Breast epithelium (tissue), 4 donors: ENCODE measurements at regions not wholly inside any gene's neighbourhood (a gene's known extent, or its start where the extent isn't known, plus 50 kb on each side); places are given as distances from the start of the nearest gene placed in this dataset.

Experiments
- DNase-seq, 2 donors: peaks; one replicate each; pipeline ENCODE4 v3.0.0-alpha.2; 2019; ENCODE audit warnings: low spot score in 2 of 2
- H3K27ac ChIP-seq, 2 donors: fragments of 200-600 bp; sonication (generic) in 1 of 2; one replicate each; pipeline ENCODE4 v1.5.1; 2016 to 2019; ENCODE audit warnings: mild to moderate bottlenecking in 1 of 2
- H3K27me3 ChIP-seq, 2 donors: fragments of 200-600 bp; sonication (generic) in 1 of 2; one replicate each; pipeline versions ENCODE4 v1.5.1 to v1.6.0; 2017 to 2019; ENCODE audit warnings: control low read depth in 1 of 2, mild to moderate bottlenecking in 1 of 2
- H3K36me3 ChIP-seq: fragments of 200-600 bp; one replicate; pipeline ENCODE4 v1.5.1; 2019
- H3K4me1 ChIP-seq, 2 donors: fragments of 200-600 bp; sonication (generic); one replicate each; pipeline ENCODE4 v1.5.1; 2016 to 2019; ENCODE audit warnings: control low read depth in 1 of 2
- H3K4me3 ChIP-seq, 3 donors: fragments of 200-600 bp; sonication (generic); 1 replicate in 2 of 3; 2 replicates in 1 of 3; pipeline ENCODE4 v1.5.1; 2016 to 2019; ENCODE audit warnings: mild to moderate bottlenecking in 3 of 3, moderate library complexity in 2 of 3
- H3K9me3 ChIP-seq, 2 donors: fragments of 200-600 bp; sonication (generic) in 1 of 2; one replicate each; pipeline ENCODE4 v1.5.1; 2016 to 2019; ENCODE audit warnings: control low read depth in 1 of 2
- CTCF ChIP-seq, 3 donors: fragments of 450-650 bp; IDR thresholded peaks; one replicate each; pipeline ENCODE4 v1.5.1; 2016 to 2017; ENCODE audit warnings: antibody characterized with exemption in 3 of 3, mild to moderate bottlenecking in 3 of 3, moderate library complexity in 3 of 3
- POLR2A ChIP-seq: fragments of 450-650 bp; IDR thresholded peaks from one replicate; pipeline ENCODE4 v1.6.1; 2016; ENCODE audit warnings: antibody characterized with exemption, mild to moderate bottlenecking, moderate library complexity
- POLR2AphosphoS5 ChIP-seq, 3 donors: sonication (generic); formaldehyde crosslinking; IDR thresholded peaks; one replicate each; pipeline ENCODE4 v1.6.1; 2017; ENCODE audit warnings: antibody characterized with exemption in 3 of 3
- intact Hi-C: fragments of 100-400 bp; cut with DNase I; formaldehyde crosslinking; loops from one replicate; pipeline ENCODE4 v1.15.1; 2023; ENCODE audit warnings: low total_unique reads

GRCh38 chr2:75865083-75865482 is 154.4 kb upstream of the GCFC2 start:
- H3K4me3 ChIP-seq, result no peak overlapping the region
- H3K27ac ChIP-seq, result no peak overlapping the region
- TF ChIP-seq POLR2AphosphoS5 (IDR thresholded peaks at IDR 0.05) (no peak), CTCF (IDR thresholded peaks at IDR 0.05) (no peak), POLR2A (no peak)
- H3K9me3 ChIP-seq, result no peaks in the 10 kb centered on the region
- no peak for DNase-seq
- intact Hi-C loops, result no loop called here
- no peaks in the 10 kb centered on the region for H3K36me3 ChIP-seq
- no peaks in the 10 kb centered on the region for H3K4me1 ChIP-seq
- no peaks in the 10 kb centered on the region for H3K27me3 ChIP-seq

GRCh38 chr2:75862547-75862946 is 151.8 kb upstream of the GCFC2 start:
- Histone ChIP-seq H3K4me1 (no peaks in the 10 kb centered on the region), H3K27me3 (no peaks in the 10 kb centered on the region), H3K27ac (no peak overlapping the region), H3K36me3 (no peaks in the 10 kb centered on the region), H3K4me3 (no peak overlapping the region), H3K9me3 (no peaks in the 10 kb centered on the region)
- intact Hi-C loops, result no loop called here
- TF ChIP-seq CTCF (IDR thresholded peaks at IDR 0.05), result no peak
- no peak for DNase-seq

- intact Hi-C loops, result no loop called here
- DNase-seq, result no peak
These were observed 142.7 kb upstream of the GCFC2 start for GRCh38 chr2:75853436-75853835.

GRCh38 chr2:75852639-75853038 is 141.9 kb upstream of the GCFC2 start:
- Histone ChIP-seq H3K4me3 (no peak overlapping the region), H3K36me3 (no peaks in the 10 kb centered on the region), H3K4me1 (no peaks in the 10 kb centered on the region), H3K27ac (no peak overlapping the region), H3K9me3 (peaks cover 3 to 17% of the 10 kb centered on the region in 2 donors), H3K27me3 (no peaks in the 10 kb centered on the region)
- TF ChIP-seq POLR2A, result no peak
- TF ChIP-seq CTCF (IDR thresholded peaks at IDR 0.05), result no peak
- TF ChIP-seq POLR2AphosphoS5 (IDR thresholded peaks at IDR 0.05), result no peak
- no peak for DNase-seq
- intact Hi-C loops, result no loop called here

More at GRCh38 chr2:75853436-75853835, 142.7 kb upstream of the GCFC2 start:
- Histone ChIP-seq H3K4me3 (no peak overlapping the region), H3K36me3 (no peaks in the 10 kb centered on the region), H3K4me1 (no peaks in the 10 kb centered on the region), H3K27me3 (no peaks in the 10 kb centered on the region), H3K9me3 (peaks cover 3 to 17% of the 10 kb centered on the region in 2 donors), H3K27ac (no peak overlapping the region)
- TF ChIP-seq POLR2AphosphoS5 (IDR thresholded peaks at IDR 0.05) (no peak), CTCF (IDR thresholded peaks at IDR 0.05) (no peak), POLR2A (no peak)

GRCh38 chr2:75846683-75847190 is 136.0 kb upstream of the GCFC2 start:
- DNase-seq, result no peak
- Histone ChIP-seq H3K4me1 (no peaks in the 10 kb centered on the region), H3K27me3 (no peaks in the 10 kb centered on the region), H3K36me3 (no peaks in the 10 kb centered on the region), H3K27ac (no peak overlapping the region), H3K4me3 (no peak overlapping the region), H3K9me3 (no peaks in the 10 kb centered on the region)
- no peak for TF ChIP-seq POLR2A
- no peak for TF ChIP-seq POLR2AphosphoS5 (IDR thresholded peaks at IDR 0.05)
- no peak for TF ChIP-seq CTCF (IDR thresholded peaks at IDR 0.05)
- intact Hi-C loops, result no loop called here
